NCI-H1694 (cell line): ENCODE measurements at regions not wholly inside any gene's neighbourhood (a gene's known extent, or its start where the extent isn't known, plus 50 kb on each side); places are given as distances from the start of the nearest gene placed in this dataset.
"Not testable (repeated sequence)": the region's sequence is repeated elsewhere in the genome, so short reads cannot be mapped to it uniquely, and the experiment has no call there.

Experiments used
- DNase-seq: peaks from one replicate; lab custom pipeline; 2025; lab: John Stamatoyannopoulos, UW

- DNase-seq = no peak
Observed at GRCh38 chr2:44086629-44087028, 82.0 kb upstream of the PPM1B start.

- DNase-seq = peak; percentile 51
Observed at GRCh38 chr2:44087036-44087713, 81.5 kb upstream of the PPM1B start.

- DNase-seq = no peak
Observed at GRCh38 chr2:44087714-44088092, 81.0 kb upstream of the PPM1B start.

GRCh38 chr2:44092519-44092918, 76.2 kb upstream of the PPM1B start:
- not testable (repeated sequence) for DNase-seq

- DNase-seq = no peak
Observed at GRCh38 chr2:44093970-44094369, 74.7 kb upstream of the PPM1B start.

GRCh38 chr2:44097322-44097907, 71.3 kb upstream of the PPM1B start:
- no peak for DNase-seq

- no peak for DNase-seq
Observed at GRCh38 chr2:44098050-44098449, 70.6 kb upstream of the PPM1B start.

- DNase-seq = no peak
Observed at GRCh38 chr2:44098891-44099290, 69.8 kb upstream of the PPM1B start.

GRCh38 chr2:44100351-44100750, 68.3 kb upstream of the PPM1B start:
- no peak for DNase-seq

GRCh38 chr2:44101246-44101645, 67.4 kb upstream of the PPM1B start:
- DNase-seq = no peak

- no peak for DNase-seq
Observed at GRCh38 chr2:44102790-44103562, 65.7 kb upstream of the PPM1B start.

GRCh38 chr2:44103639-44104038, 65.0 kb upstream of the PPM1B start:
- DNase-seq = no peak

GRCh38 chr2:44104855-44105271, 63.8 kb upstream of the PPM1B start:
- no peak for DNase-seq

GRCh38 chr2:44106509-44106908, 62.2 kb upstream of the PPM1B start:
- DNase-seq = not testable (repeated sequence)

- no peak for DNase-seq
Observed at GRCh38 chr2:44107086-44107740, 61.5 kb upstream of the PPM1B start.

- no peak for DNase-seq
Observed at GRCh38 chr2:44107974-44108373, 60.7 kb upstream of the PPM1B start.

- DNase-seq = no peak
Observed at GRCh38 chr2:44109166-44109565, 59.5 kb upstream of the PPM1B start.

- no peak for DNase-seq
Observed at GRCh38 chr2:44110444-44110843, 58.2 kb upstream of the PPM1B start.

GRCh38 chr2:44112096-44112495, 56.6 kb upstream of the PPM1B start:
- no peak for DNase-seq

- no peak for DNase-seq
Observed at GRCh38 chr2:44116319-44116718, 52.4 kb upstream of the PPM1B start.

GRCh38 chr2:44118257-44118656, 50.4 kb upstream of the PPM1B start:
- DNase-seq = no peak
